RWPE1 (cell line): ENCODE measurements at regions not wholly inside any gene's neighbourhood (a gene's known extent, or its start where the extent isn't known, plus 50 kb on each side); places are given as distances from the start of the nearest gene placed in this dataset.

ENCODE experiments used
- CTCF ChIA-PET: fragments of 350-600 bp; sonication (Branson Sonifier 250); formaldehyde crosslinking; extraction: SDS; loops from one replicate; lab custom pipeline; 2021; lab: Yijun Ruan, JAX
- POLR2A ChIA-PET: fragments of 400-600 bp; formaldehyde crosslinking; extraction: SDS; loops from one replicate; lab custom pipeline; 2020; ENCODE audit warnings: antibody characterized with exemption; ENCODE audit not compliant: low non-redundant PET; lab: Yijun Ruan, JAX
- DNase-seq: peaks from one replicate; pipeline ENCODE4 v3.0.0; 2012; ENCODE audit warnings: low spot score
- H3K27ac ChIP-seq: fragments of 450-650 bp; 2 replicates; pipeline ENCODE4 v1.5.1; 2017
- TF ChIP-seq, protein P1 (sequence below): fragments of 450-650 bp; conservative IDR thresholded peaks from 2 replicates; pipeline ENCODE4 v1.5.1; 2017; ENCODE audit warnings: low read depth, mild to moderate bottlenecking

DNA sequence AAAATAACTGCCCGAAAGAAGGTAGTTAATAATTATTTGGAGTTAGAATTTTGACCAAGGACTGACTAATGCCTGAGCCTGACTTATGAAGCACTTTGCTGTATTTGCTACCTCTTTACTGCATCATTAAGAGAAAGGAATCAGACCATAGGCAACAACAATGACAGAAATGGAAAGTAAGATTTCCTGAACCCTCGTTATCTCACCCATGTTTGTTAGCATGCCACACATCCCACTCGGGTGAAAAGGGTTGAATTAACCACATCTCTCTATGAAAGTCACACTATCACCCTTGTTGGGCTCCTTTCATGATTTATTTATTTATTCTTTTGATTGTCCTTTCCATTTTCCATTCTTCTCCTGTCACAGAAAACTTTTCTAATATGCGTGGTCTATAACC lies 59.6 kb downstream of the OLIG3 start:
- POLR2A ChIA-PET, result no interaction called here
- TF ChIP-seq, protein P1, sequence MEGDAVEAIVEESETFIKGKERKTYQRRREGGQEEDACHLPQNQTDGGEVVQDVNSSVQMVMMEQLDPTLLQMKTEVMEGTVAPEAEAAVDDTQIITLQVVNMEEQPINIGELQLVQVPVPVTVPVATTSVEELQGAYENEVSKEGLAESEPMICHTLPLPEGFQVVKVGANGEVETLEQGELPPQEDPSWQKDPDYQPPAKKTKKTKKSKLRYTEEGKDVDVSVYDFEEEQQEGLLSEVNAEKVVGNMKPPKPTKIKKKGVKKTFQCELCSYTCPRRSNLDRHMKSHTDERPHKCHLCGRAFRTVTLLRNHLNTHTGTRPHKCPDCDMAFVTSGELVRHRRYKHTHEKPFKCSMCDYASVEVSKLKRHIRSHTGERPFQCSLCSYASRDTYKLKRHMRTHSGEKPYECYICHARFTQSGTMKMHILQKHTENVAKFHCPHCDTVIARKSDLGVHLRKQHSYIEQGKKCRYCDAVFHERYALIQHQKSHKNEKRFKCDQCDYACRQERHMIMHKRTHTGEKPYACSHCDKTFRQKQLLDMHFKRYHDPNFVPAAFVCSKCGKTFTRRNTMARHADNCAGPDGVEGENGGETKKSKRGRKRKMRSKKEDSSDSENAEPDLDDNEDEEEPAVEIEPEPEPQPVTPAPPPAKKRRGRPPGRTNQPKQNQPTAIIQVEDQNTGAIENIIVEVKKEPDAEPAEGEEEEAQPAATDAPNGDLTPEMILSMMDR, result no peak
- H3K27ac ChIP-seq, result no peak overlapping the region
- DNase-seq, result no peak
- CTCF ChIA-PET, result no interaction called here

DNA sequence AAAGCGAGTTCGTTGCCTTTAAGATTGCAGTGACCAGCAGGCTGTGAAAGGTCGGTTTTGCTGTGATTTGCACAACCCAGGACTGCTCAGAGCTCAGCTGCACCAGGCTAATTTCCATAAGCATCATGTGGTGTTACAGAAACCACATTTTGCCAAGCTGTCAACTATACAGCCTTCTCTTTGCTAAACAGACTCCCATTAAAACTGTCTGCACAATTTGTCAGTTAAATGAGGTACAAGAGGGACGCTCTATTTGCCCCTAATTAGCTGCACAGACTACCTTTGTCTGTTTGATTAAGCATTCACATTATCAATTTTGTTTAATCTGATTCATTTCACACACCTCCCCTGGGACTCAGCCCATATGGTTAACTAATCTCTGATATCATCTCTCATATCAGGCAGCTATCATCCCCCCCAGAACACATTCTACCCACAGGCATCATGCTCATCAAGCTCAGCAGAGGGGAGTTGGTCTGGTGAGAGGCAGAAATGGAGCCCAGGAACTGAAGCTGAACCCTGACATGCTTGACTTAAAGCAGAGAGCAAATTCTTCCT lies 62.1 kb downstream of the OLIG3 start:
- CTCF ChIA-PET, result interaction anchor here (1.1 kb wide), 1 partner anchor 17 kb away, joined by 4 read pairs; no protein-coding TSS in a partner anchor
- no peak overlapping the region for H3K27ac ChIP-seq
- POLR2A ChIA-PET, result no interaction called here
- TF ChIP-seq, protein P1, result no peak
- no peak for DNase-seq

GRCh38 chr6:137430954-137431353 lies 63.2 kb downstream of the OLIG3 start:
- ChIA-PET POLR2A (no interaction called here), CTCF (no interaction called here)
- no peak for DNase-seq
- TF ChIP-seq, protein P1, result no peak
- H3K27ac ChIP-seq, result no peak overlapping the region

GRCh38 chr6:137427656-137428290 lies 66.4 kb downstream of the OLIG3 start:
- ChIA-PET CTCF (no interaction called here), POLR2A (no interaction called here)
- no peak overlapping the region for H3K27ac ChIP-seq
- no peak for DNase-seq
- TF ChIP-seq, protein P1, result no peak

GRCh38 chr6:137426007-137426689 lies 68.0 kb downstream of the OLIG3 start:
- DNase-seq, result no peak
- no peak overlapping the region for H3K27ac ChIP-seq
- CTCF ChIA-PET, result no interaction called here
- POLR2A ChIA-PET, result no interaction called here
- TF ChIP-seq, protein P1, result no peak

DNA sequence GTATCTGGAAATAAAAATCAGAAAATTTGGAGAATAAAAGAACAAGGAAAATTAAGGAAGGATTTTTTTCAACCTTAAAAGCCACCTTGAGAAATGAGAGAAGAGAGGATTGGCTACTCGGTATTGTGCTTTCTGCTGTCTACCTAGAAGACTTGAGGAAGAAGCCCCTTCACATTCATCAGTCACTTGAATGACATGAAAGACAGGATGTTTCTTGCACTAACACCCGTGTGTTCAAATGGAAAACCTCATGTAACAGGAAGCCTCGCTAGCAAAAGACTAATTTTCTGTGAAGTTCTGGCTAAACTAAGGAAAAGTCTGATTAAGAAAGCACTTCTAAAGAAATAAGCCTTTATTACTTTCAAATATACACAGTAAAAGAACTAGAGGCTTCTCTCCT lies 69.9 kb downstream of the OLIG3 start:
- TF ChIP-seq, protein P1, result no peak
- POLR2A ChIA-PET, result no interaction called here
- CTCF ChIA-PET, result interaction anchor here (0.6 to 0.7 kb wide), 2 partner anchors 25 to 348 kb away, joined by 3 to 6 read pairs; no protein-coding TSS in a partner anchor
- no peak for DNase-seq
- no peak overlapping the region for H3K27ac ChIP-seq
